Neural progenitor cell (in vitro differentiated cells): ENCODE measurements at regions not wholly inside any gene's neighbourhood (a gene's known extent, or its start where the extent isn't known, plus 50 kb on each side); places are given as distances from the start of the nearest gene placed in this dataset.

Experiments
- CTCF ChIP-seq: fragments of 200-600 bp; sonication (generic); IDR thresholded peaks from 2 replicates; pipeline ENCODE4 v1.5.1; 2017; ENCODE audit warnings: antibody characterized with exemption, mild to moderate bottlenecking
- EZH2 ChIP-seq: fragments of 200-600 bp; sonication (generic); IDR thresholded peaks from 2 replicates; pipeline ENCODE4 v1.6.1; 2017; ENCODE audit warnings: antibody characterized with exemption, mild to moderate bottlenecking, moderate library complexity
- EZH2phosphoT487 ChIP-seq: fragments of 200-600 bp; sonication (generic); IDR thresholded peaks from 2 replicates; pipeline ENCODE4 v1.6.1; 2017; ENCODE audit warnings: antibody characterized with exemption

DNA sequence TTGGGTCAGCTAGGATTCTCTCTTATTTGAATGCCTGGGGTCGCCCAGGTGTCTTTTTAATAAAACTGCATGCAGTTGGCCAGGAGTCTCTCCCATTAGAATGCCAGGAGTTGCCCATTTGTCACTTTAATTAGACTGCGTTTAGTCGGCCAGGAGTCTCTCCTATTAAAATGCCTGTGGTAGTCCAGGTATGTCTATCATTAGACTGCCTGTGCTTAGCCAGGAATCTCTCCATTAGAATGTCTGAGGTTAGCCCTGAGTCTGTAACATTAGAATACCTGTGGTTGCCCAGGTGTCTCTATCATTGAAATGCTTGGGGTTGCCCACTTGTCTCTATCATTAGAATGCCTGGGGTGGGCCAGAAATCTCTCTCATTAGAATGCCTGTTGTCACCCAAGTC is 1470.9 kb downstream of the UQCRFS1 start:
- TF ChIP-seq CTCF (no peak), EZH2phosphoT487 (no peak), EZH2 (no peak)
